Neural progenitor cell (in vitro differentiated cells): ENCODE measurements at regions not wholly inside any gene's neighbourhood (a gene's known extent, or its start where the extent isn't known, plus 50 kb on each side); places are given as distances from the start of the nearest gene placed in this dataset.

Source experiments
- DNase-seq: peaks from one replicate; pipeline ENCODE4 v3.0.0-alpha.2; 2016; ENCODE audit warnings: low spot score
- H2AFZ ChIP-seq: fragments of 200-600 bp; sonication (generic); replicated peaks from 2 replicates; pipeline ENCODE4 v1.6.1; 2016; ENCODE audit warnings: antibody characterized with exemption
- H3F3A ChIP-seq: fragments of 200-600 bp; sonication (generic); 2 replicates; pipeline ENCODE4 v1.6.1; 2016; ENCODE audit warnings: antibody characterized with exemption, low read depth
- H3K27ac ChIP-seq: fragments of 200-600 bp; sonication (generic); 2 replicates; pipeline ENCODE4 v1.5.1; 2016; ENCODE audit warnings: mild to moderate bottlenecking
- H3K27me3 ChIP-seq: fragments of 200-600 bp; sonication (generic); 2 replicates; pipeline ENCODE4 v1.6.1; 2016; ENCODE audit warnings: mild to moderate bottlenecking, moderate library complexity
- H3K36me3 ChIP-seq: fragments of 200-600 bp; sonication (generic); 2 replicates; pipeline ENCODE4 v1.5.1; 2016
- H3K4me1 ChIP-seq: fragments of 200-600 bp; sonication (generic); 2 replicates; pipeline ENCODE4 v1.6.1; 2016; ENCODE audit warnings: mixed run types
- H3K4me2 ChIP-seq: fragments of 200-600 bp; sonication (generic); 2 replicates; pipeline ENCODE4 v1.6.1; 2016
- H3K4me3 ChIP-seq: fragments of 200-600 bp; sonication (generic); 2 replicates; pipeline ENCODE4 v1.5.1; 2016
- H3K79me2 ChIP-seq: fragments of 200-600 bp; sonication (generic); 2 replicates; pipeline ENCODE4 v1.6.1; 2016; ENCODE audit warnings: low read depth
- H3K9ac ChIP-seq: fragments of 200-600 bp; sonication (generic); 2 replicates; pipeline ENCODE4 v1.6.1; 2016
- H3K9me3 ChIP-seq: fragments of 200-600 bp; sonication (generic); 2 replicates; pipeline ENCODE4 v1.5.1; 2016; ENCODE audit warnings: low read depth
- H4K20me1 ChIP-seq: fragments of 200-600 bp; sonication (generic); 2 replicates; pipeline ENCODE4 v1.6.1; 2016; ENCODE audit warnings: low read depth
- H3K27ac Mint-ChIP-seq: 3 replicates; pipeline ENCODE4 v1.8.0; 2021; ENCODE audit warnings: mixed read lengths
- H3K27me3 Mint-ChIP-seq: 2 replicates; pipeline ENCODE4 v1.8.0; 2022; ENCODE audit warnings: low read depth, mild to moderate bottlenecking, inconsistent platforms, moderate library complexity, mixed read lengths; ENCODE audit not compliant: insufficient read depth
- H3K36me3 Mint-ChIP-seq: 3 replicates; pipeline ENCODE4 v1.8.0; 2021; ENCODE audit warnings: mixed read lengths
- H3K4me1 Mint-ChIP-seq: 3 replicates; pipeline ENCODE4 v1.8.0; 2021; ENCODE audit warnings: mixed read lengths
- H3K4me3 Mint-ChIP-seq: 3 replicates; pipeline ENCODE4 v1.8.0; 2021; ENCODE audit warnings: mild to moderate bottlenecking, moderate library complexity, mixed read lengths
- H3K9me3 Mint-ChIP-seq: 3 replicates; pipeline ENCODE4 v1.8.0; 2020; ENCODE audit warnings: mixed read lengths
- CTCF ChIP-seq: fragments of 200-600 bp; sonication (generic); IDR thresholded peaks from 2 replicates; pipeline ENCODE4 v1.5.1; 2017; ENCODE audit warnings: antibody characterized with exemption, mild to moderate bottlenecking
- EZH2 ChIP-seq: fragments of 200-600 bp; sonication (generic); IDR thresholded peaks from 2 replicates; pipeline ENCODE4 v1.6.1; 2017; ENCODE audit warnings: antibody characterized with exemption, mild to moderate bottlenecking, moderate library complexity
- EZH2phosphoT487 ChIP-seq: fragments of 200-600 bp; sonication (generic); IDR thresholded peaks from 2 replicates; pipeline ENCODE4 v1.6.1; 2017; ENCODE audit warnings: antibody characterized with exemption

- H3K9me3 Mint-ChIP-seq: peaks cover 5% of the 10 kb centered on the region
- H3K36me3 Mint-ChIP-seq: no peaks in the 10 kb centered on the region
- no peak for TF ChIP-seq CTCF
- H3K36me3 ChIP-seq: no peaks in the 10 kb centered on the region
- no peak overlapping the region for H3K27ac Mint-ChIP-seq
- no peak overlapping the region for H3K27ac ChIP-seq
- no peak for DNase-seq
- H2AFZ ChIP-seq: no peak overlapping the region
- H3K27me3 Mint-ChIP-seq: no peaks in the 10 kb centered on the region
- no peaks in the 10 kb centered on the region for H3K9me3 ChIP-seq
- H3K4me3 ChIP-seq: no peak overlapping the region
- no peaks in the 10 kb centered on the region for H3F3A ChIP-seq
- no peaks in the 10 kb centered on the region for H4K20me1 ChIP-seq
- no peak overlapping the region for H3K9ac ChIP-seq
- no peaks in the 10 kb centered on the region for H3K4me1 Mint-ChIP-seq
- no peaks in the 10 kb centered on the region for H3K79me2 ChIP-seq
- H3K4me3 Mint-ChIP-seq: no peak overlapping the region
- no peaks in the 10 kb centered on the region for H3K4me1 ChIP-seq
- no peaks in the 10 kb centered on the region for H3K27me3 ChIP-seq
- no peak overlapping the region for H3K4me2 ChIP-seq
Observed at GRCh38 chr10:108374991-108375390, 1210.5 kb upstream of the SORCS1 start.

- H3K27me3 Mint-ChIP-seq: no peaks in the 10 kb centered on the region
- H3K4me3 Mint-ChIP-seq: no peak overlapping the region
- no peak overlapping the region for H3K4me3 ChIP-seq
- no peaks in the 10 kb centered on the region for H3K9me3 Mint-ChIP-seq
- H2AFZ ChIP-seq: no peak overlapping the region
- no peaks in the 10 kb centered on the region for H3K79me2 ChIP-seq
- no peak for DNase-seq
- no peaks in the 10 kb centered on the region for H3K27me3 ChIP-seq
- no peaks in the 10 kb centered on the region for H3K36me3 ChIP-seq
- H4K20me1 ChIP-seq: no peaks in the 10 kb centered on the region
- TF ChIP-seq EZH2phosphoT487: no peak
- H3K9ac ChIP-seq: no peak overlapping the region
- no peak overlapping the region for H3K27ac ChIP-seq
- H3K4me2 ChIP-seq: no peak overlapping the region
- H3K27ac Mint-ChIP-seq: no peak overlapping the region
- no peaks in the 10 kb centered on the region for H3K4me1 Mint-ChIP-seq
- H3K9me3 ChIP-seq: no peaks in the 10 kb centered on the region
- H3K36me3 Mint-ChIP-seq: no peaks in the 10 kb centered on the region
- H3F3A ChIP-seq: no peaks in the 10 kb centered on the region
- H3K4me1 ChIP-seq: no peaks in the 10 kb centered on the region
Observed at GRCh38 chr10:108365541-108365940, 1201.0 kb upstream of the SORCS1 start.

GRCh38 chr10:108363576-108363975 lies 1199.1 kb upstream of the SORCS1 start:
- Histone ChIP-seq H3K4me2 (no peak overlapping the region), H3K4me1 (no peaks in the 10 kb centered on the region), H3K27ac (no peak overlapping the region), H3K36me3 (no peaks in the 10 kb centered on the region), H2AFZ (no peak overlapping the region), H3K79me2 (no peaks in the 10 kb centered on the region), H3K9me3 (no peaks in the 10 kb centered on the region), H3F3A (no peaks in the 10 kb centered on the region), H3K27me3 (no peaks in the 10 kb centered on the region), H3K9ac (no peak overlapping the region), H3K4me3 (no peak overlapping the region), H4K20me1 (no peaks in the 10 kb centered on the region)
- DNase-seq: no peak
- Mint-ChIP-seq H3K27me3 (no peaks in the 10 kb centered on the region), H3K27ac (no peak overlapping the region), H3K4me3 (no peak overlapping the region), H3K9me3 (no peaks in the 10 kb centered on the region), H3K4me1 (no peaks in the 10 kb centered on the region), H3K36me3 (no peaks in the 10 kb centered on the region)
- no peak for TF ChIP-seq CTCF
- TF ChIP-seq EZH2phosphoT487: no peak
- no peak for TF ChIP-seq EZH2

GRCh38 chr10:108362961-108363360 lies 1198.5 kb upstream of the SORCS1 start:
- Mint-ChIP-seq H3K27me3 (no peaks in the 10 kb centered on the region), H3K27ac (no peak overlapping the region), H3K36me3 (no peaks in the 10 kb centered on the region), H3K4me3 (no peak overlapping the region), H3K4me1 (no peaks in the 10 kb centered on the region), H3K9me3 (no peaks in the 10 kb centered on the region)
- no peaks in the 10 kb centered on the region for H3K27me3 ChIP-seq
- no peak overlapping the region for H3K4me3 ChIP-seq
- H3K4me1 ChIP-seq: no peaks in the 10 kb centered on the region
- no peaks in the 10 kb centered on the region for H3K79me2 ChIP-seq
- H2AFZ ChIP-seq: no peak overlapping the region
- TF ChIP-seq EZH2phosphoT487 (no peak), CTCF (no peak), EZH2 (no peak)
- H3K36me3 ChIP-seq: no peaks in the 10 kb centered on the region
- H3K27ac ChIP-seq: no peak overlapping the region
- no peak overlapping the region for H3K4me2 ChIP-seq
- no peaks in the 10 kb centered on the region for H3F3A ChIP-seq
- DNase-seq: no peak
- no peak overlapping the region for H3K9ac ChIP-seq
- no peaks in the 10 kb centered on the region for H4K20me1 ChIP-seq
- H3K9me3 ChIP-seq: no peaks in the 10 kb centered on the region
